ENCODE measurements at regions not wholly inside any gene's neighbourhood (a gene's known extent, or its start where the extent isn't known, plus 50 kb on each side); places are given as distances from the start of the nearest gene placed in this dataset.
"Not testable (repeated sequence)": the region's sequence is repeated elsewhere in the genome, so short reads cannot be mapped to it uniquely, and the experiment has no call there.

DNA sequence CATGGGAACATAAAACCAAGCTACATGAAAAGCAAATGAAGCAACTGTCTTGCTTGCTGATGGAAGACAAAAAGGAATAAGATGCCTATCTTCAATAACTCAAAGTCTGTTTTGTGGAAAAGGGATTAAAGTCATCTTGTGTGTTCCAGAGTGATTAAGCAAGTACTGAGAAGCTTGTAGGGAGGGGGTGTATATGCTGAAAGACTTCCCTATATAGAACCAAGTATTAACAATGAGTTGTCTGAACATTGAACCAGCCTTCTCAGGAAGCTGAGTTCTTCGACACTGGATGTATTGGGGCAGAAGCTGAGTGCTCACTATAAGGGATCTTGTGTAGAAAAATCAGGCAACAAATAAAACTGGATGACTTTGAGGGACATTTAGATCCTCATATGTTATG is 451.8 kb downstream of the CD83 start:
- no peak for TF ChIP-seq CTCF (IDR thresholded peaks at IDR 0.05; ENCODE audit: unreplicated experiment)
- Mint-ChIP-seq H3K4me1 (ENCODE audit: low read depth) (peaks cover 21% of the 10 kb centered on the region), H3K4me3 (ENCODE audit: low read depth) (no peak overlapping the region), H3K36me3 (ENCODE audit: insufficient read depth) (no peaks in the 10 kb centered on the region), H3K27me3 (peaks cover 7% of the 10 kb centered on the region), H3K9me3 (ENCODE audit: low read depth) (peaks cover 2% of the 10 kb centered on the region), H3K27ac (no peak overlapping the region)
- DNase-seq (ENCODE audit: low spot score, unreplicated experiment) = no peak

- not testable (repeated sequence) for H3K36me3 Mint-ChIP-seq (ENCODE audit: insufficient read depth)
These were observed 452.3 kb downstream of the CD83 start for GRCh38 chr6:14569874-14570273.

GRCh38 chr6:14571001-14571400 is 453.4 kb downstream of the CD83 start:
- peaks cover 12% of the 10 kb centered on the region for H3K27me3 Mint-ChIP-seq
- H3K4me1 Mint-ChIP-seq (ENCODE audit: low read depth) = peaks cover 23% of the 10 kb centered on the region
- no peak for TF ChIP-seq CTCF (IDR thresholded peaks at IDR 0.05; ENCODE audit: unreplicated experiment)
- no peak overlapping the region for H3K4me3 Mint-ChIP-seq (ENCODE audit: low read depth)
- H3K36me3 Mint-ChIP-seq (ENCODE audit: insufficient read depth) = no peaks in the 10 kb centered on the region
- H3K27ac Mint-ChIP-seq = no peak overlapping the region
- no peaks in the 10 kb centered on the region for H3K9me3 Mint-ChIP-seq (ENCODE audit: low read depth)
- no peak for DNase-seq (ENCODE audit: low spot score, unreplicated experiment)

More at GRCh38 chr6:14569874-14570273, 452.3 kb downstream of the CD83 start:
- peaks cover 23% of the 10 kb centered on the region for H3K4me1 Mint-ChIP-seq (ENCODE audit: low read depth)
- not testable (repeated sequence) for DNase-seq (ENCODE audit: low spot score, unreplicated experiment); H3K27me3 Mint-ChIP-seq; H3K4me3 Mint-ChIP-seq (ENCODE audit: low read depth); H3K27ac Mint-ChIP-seq; H3K9me3 Mint-ChIP-seq (ENCODE audit: low read depth)

GRCh38 chr6:14571746-14572145 is 454.2 kb downstream of the CD83 start:
- no peaks in the 10 kb centered on the region for H3K9me3 Mint-ChIP-seq (ENCODE audit: low read depth)
- peaks cover 23% of the 10 kb centered on the region for H3K4me1 Mint-ChIP-seq (ENCODE audit: low read depth)
- H3K4me3 Mint-ChIP-seq (ENCODE audit: low read depth) = no peak overlapping the region
- no peaks in the 10 kb centered on the region for H3K36me3 Mint-ChIP-seq (ENCODE audit: insufficient read depth)
- no peak for DNase-seq (ENCODE audit: low spot score, unreplicated experiment)
- TF ChIP-seq CTCF (IDR thresholded peaks at IDR 0.05; ENCODE audit: unreplicated experiment) = no peak
- H3K27me3 Mint-ChIP-seq = peaks cover 12% of the 10 kb centered on the region
- no peak overlapping the region for H3K27ac Mint-ChIP-seq

- no peak for TF ChIP-seq CTCF (IDR thresholded peaks at IDR 0.05; ENCODE audit: unreplicated experiment)
- H3K27ac Mint-ChIP-seq = no peak overlapping the region
- H3K27me3 Mint-ChIP-seq = peaks cover 12% of the 10 kb centered on the region
- H3K9me3 Mint-ChIP-seq (ENCODE audit: low read depth) = no peaks in the 10 kb centered on the region
- no peak overlapping the region for H3K4me3 Mint-ChIP-seq (ENCODE audit: low read depth)
- H3K4me1 Mint-ChIP-seq (ENCODE audit: low read depth) = peaks cover 11% of the 10 kb centered on the region
- DNase-seq (ENCODE audit: low spot score, unreplicated experiment) = no peak
- H3K36me3 Mint-ChIP-seq (ENCODE audit: insufficient read depth) = no peaks in the 10 kb centered on the region
These were observed 455.7 kb downstream of the CD83 start for GRCh38 chr6:14573267-14573666.

DNA sequence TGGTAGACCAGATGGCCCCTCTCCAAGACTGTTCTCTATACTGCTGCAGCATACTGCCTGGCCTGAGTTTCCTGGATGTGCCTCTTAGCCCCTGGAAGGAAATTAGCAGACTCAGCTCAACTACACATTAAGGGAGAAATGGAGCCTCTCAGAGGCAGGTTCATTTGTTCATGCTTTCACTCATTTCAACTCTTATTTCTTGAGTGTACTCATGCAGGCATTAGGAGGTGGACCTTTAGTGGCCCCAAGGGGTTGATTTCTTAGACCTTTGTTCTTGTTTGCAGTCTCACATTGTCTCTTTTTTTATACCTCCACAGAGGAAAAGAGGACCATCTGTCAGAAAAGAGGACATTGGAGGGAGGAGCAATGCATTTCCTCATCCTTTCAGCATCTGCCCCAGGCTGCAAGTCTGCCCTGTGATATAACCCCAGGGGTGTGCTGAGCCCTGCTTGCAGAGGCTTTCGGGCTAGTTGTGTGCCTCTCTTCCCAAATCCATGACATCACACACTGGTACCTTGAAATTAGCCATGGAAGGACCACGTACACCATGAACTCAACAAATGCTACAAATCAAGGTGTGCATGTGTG is 456.2 kb downstream of the CD83 start:
- peaks cover 8% of the 10 kb centered on the region for H3K4me1 Mint-ChIP-seq (ENCODE audit: low read depth)
- peaks cover 12% of the 10 kb centered on the region for H3K27me3 Mint-ChIP-seq
- DNase-seq (ENCODE audit: low spot score, unreplicated experiment) = no peak
- no peak overlapping the region for H3K27ac Mint-ChIP-seq
- no peaks in the 10 kb centered on the region for H3K9me3 Mint-ChIP-seq (ENCODE audit: low read depth)
- no peaks in the 10 kb centered on the region for H3K36me3 Mint-ChIP-seq (ENCODE audit: insufficient read depth)
- H3K4me3 Mint-ChIP-seq (ENCODE audit: low read depth) = no peak overlapping the region
- no peak for TF ChIP-seq CTCF (IDR thresholded peaks at IDR 0.05; ENCODE audit: unreplicated experiment)

Data from progenitor cell of endocrine pancreas (in vitro differentiated cells).